Stimulated activated CD8-positive, alpha-beta memory T cell treated with anti-CD3 and anti-CD28 coated beads, Interleukin-12 subunit alpha, Interleukin-12 subunit beta, amount 100 ng/mL, for 24 hours (primary cell): ENCODE measurements at regions not wholly inside any gene's neighbourhood (a gene's known extent, or its start where the extent isn't known, plus 50 kb on each side); places are given as distances from the start of the nearest gene placed in this dataset.
"Not testable (repeated sequence)": the region's sequence is repeated elsewhere in the genome, so short reads cannot be mapped to it uniquely, and the experiment has no call there.

Source experiments
- DNase-seq: peaks from one replicate; pipeline ENCODE4 v3.0.0-alpha.2; 2020; ENCODE audit errors: extremely low read depth

- no peak for DNase-seq
Measured at GRCh38 chr6:100322886-100323285, 141.8 kb downstream of the SIM1 start.

- DNase-seq: no peak
Measured at GRCh38 chr6:100320686-100321085, 144.0 kb downstream of the SIM1 start.

GRCh38 chr6:100317031-100317430 lies 147.7 kb downstream of the SIM1 start:
- no peak for DNase-seq

GRCh38 chr6:100314186-100314585 lies 150.5 kb downstream of the SIM1 start:
- DNase-seq: no peak

- DNase-seq: no peak
Measured at GRCh38 chr6:100311707-100312251, 152.9 kb downstream of the SIM1 start.

- no peak for DNase-seq
Measured at GRCh38 chr6:100309174-100309573, 155.5 kb downstream of the SIM1 start.

GRCh38 chr6:100307561-100307960 lies 157.2 kb downstream of the SIM1 start:
- DNase-seq: no peak

GRCh38 chr6:100305209-100305869 lies 159.4 kb downstream of the SIM1 start:
- no peak for DNase-seq

- no peak for DNase-seq
Measured at GRCh38 chr6:100304575-100304974, 160.1 kb downstream of the SIM1 start.

GRCh38 chr6:100301731-100302130 lies 163.0 kb downstream of the SIM1 start:
- no peak for DNase-seq

GRCh38 chr6:100300221-100300736 lies 164.4 kb downstream of the SIM1 start:
- no peak for DNase-seq

GRCh38 chr6:100296810-100297544 lies 167.7 kb downstream of the SIM1 start:
- DNase-seq: no peak

GRCh38 chr6:100295172-100295571 lies 169.5 kb downstream of the SIM1 start:
- not testable (repeated sequence) for DNase-seq

GRCh38 chr6:100289285-100289684 lies 175.4 kb downstream of the SIM1 start:
- no peak for DNase-seq

GRCh38 chr6:100288311-100288710 lies 176.4 kb downstream of the SIM1 start:
- DNase-seq: no peak

GRCh38 chr6:100283285-100283684 lies 181.4 kb downstream of the SIM1 start:
- no peak for DNase-seq

- DNase-seq: no peak
Measured at GRCh38 chr6:100281471-100281901, 183.2 kb downstream of the SIM1 start.

GRCh38 chr6:100276311-100277057 lies 188.2 kb downstream of the SIM1 start:
- DNase-seq: no peak

GRCh38 chr6:100274147-100274546 lies 190.6 kb downstream of the SIM1 start:
- no peak for DNase-seq

GRCh38 chr6:100271625-100272024 lies 193.1 kb downstream of the SIM1 start:
- no peak for DNase-seq

GRCh38 chr6:100271202-100271601 lies 193.5 kb downstream of the SIM1 start:
- no peak for DNase-seq

- no peak for DNase-seq
Measured at GRCh38 chr6:100269189-100269588, 195.5 kb downstream of the SIM1 start.
